GM18868 (cell line): ENCODE measurements at regions not wholly inside any gene's neighbourhood (a gene's known extent, or its start where the extent isn't known, plus 50 kb on each side); places are given as distances from the start of the nearest gene placed in this dataset.
"Not testable (repeated sequence)": the region's sequence is repeated elsewhere in the genome, so short reads cannot be mapped to it uniquely, and the experiment has no call there.

Source experiments
- ATAC-seq: cut with Tn5 transposase; IDR thresholded peaks from one replicate; pipeline ENCODE4 v1.9.1; 2021; ENCODE audit warnings: mild to moderate bottlenecking, moderate library complexity; ENCODE audit not compliant: unreplicated experiment

DNA sequence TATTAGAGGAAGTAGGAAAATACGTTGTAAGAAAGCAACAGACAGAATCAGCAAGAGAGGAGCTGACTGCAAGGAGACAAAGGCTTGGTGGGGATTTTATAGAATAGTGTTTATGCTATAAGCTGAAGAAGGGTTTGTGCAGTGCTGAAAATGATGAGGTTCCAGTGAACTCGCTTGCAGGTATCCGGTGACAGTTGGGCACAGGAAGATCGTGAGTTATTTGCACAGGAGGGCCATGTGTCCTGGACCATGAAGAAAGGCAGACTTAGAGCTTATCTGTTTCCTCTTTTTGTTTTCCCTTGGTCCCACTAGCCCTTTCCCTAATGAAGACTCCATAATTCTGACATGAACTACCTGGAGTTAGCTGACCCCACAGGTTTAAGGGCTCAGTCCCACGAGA, 61.4 kb downstream of the NXNL2 start:
- ATAC-seq = no peak

DNA sequence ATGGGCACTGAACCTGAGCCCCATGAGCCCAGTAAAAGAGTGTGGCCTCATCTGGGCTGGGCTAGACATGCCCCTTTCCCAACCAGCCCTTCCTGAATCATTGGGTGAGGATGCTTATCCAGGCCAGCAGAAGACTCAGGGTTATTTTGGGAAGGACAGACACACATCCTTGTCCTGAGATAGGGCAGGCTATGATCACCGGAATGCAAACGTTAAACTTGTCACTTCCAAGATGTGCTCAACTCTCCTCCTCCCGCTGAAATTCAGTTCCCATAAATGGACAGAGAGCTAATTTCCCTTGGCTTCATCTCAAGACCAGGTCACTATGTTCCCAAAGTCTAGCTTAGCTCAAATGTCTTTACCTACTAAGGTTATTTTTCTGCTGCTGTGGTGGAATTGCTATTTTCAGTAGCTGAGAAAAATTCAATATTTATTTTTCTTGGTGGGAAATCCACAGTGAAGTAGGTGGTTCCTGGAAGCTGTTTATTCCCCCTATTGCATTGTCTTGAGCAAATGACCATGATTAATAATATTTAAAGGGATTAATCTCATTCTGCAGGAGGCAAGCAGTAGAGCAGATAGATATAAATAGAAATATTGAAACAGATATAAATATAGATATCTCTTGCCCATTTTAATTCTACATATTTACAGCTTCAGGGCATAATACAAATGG, 70.0 kb downstream of the NXNL2 start:
- ATAC-seq = no peak

DNA sequence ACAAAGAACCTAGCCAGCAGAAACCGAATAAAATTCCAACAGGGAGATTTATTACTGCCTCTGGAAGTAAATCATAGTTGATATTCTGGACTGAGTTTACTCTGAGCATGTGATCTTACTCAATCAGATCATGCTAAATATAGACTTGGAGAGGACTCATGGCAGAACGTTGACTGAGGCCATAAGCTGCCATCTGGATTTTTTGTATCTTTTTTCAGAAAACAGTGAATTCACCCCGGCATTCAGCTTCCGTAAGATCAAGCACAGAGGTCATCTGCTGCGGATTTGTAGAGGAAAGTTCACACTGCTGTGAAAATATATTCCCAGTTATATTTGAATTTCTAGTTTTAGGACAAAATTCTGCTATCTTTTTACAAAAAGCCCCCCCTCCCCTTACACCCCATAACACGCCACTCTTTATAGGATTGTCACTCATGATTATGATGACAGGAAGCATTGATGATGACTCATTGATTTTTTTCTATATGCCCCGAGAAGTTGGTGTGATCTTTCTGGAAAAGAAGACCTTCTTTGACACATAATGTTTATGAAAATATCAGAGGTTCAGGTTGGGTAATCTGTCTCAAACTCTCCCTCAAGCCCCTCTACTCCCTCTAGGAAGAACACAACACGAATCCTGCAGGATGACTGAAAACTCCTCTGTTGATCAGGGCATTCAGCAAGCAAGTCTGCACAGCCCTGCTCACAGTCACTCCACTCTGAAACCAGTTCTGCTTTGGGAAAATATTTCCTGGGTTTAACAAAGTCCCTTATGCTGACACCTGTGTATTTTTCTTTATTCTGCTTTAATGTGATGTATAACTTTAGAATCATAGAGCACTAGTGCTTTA, 70.8 kb downstream of the NXNL2 start:
- no peak for ATAC-seq

DNA sequence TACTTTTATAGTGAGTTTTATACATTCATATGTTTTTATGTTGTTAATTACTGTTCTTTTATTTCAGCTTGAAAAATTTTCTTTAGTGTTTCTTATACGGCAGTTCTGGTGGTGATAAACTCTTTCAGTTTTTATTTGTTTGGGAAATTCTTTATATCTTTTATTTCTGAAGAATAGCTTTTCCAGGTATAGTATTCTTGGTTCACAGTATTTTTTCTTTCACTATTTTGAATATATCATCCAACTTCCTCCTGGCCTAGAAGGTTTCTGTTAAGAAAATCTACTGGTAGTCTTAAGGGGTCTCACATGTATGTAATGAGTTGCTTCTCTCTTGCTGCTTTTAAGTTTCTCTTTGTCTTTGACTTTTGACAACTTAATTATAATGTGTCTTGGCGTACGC, 79.4 kb downstream of the NXNL2 start:
- no peak for ATAC-seq

DNA sequence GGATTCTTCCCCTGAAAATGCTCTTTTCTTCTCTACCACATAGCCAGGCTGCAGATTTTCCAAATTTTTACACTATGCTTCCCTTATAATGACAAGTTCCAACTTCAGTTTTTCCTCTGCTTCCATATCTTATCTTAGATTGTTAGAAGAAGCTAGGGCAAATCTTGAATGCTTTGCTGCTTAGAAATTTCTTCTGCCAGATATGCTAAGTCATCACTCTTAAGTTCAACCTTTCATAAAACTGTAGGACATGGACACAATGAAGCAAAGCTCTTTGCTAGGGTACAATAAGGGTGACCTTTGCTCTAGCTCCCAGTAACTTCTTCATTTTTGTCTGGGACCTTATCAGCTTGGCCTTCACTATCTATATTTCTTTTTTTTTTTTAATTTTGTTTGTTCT, 88.7 kb downstream of the NXNL2 start:
- no peak for ATAC-seq

DNA sequence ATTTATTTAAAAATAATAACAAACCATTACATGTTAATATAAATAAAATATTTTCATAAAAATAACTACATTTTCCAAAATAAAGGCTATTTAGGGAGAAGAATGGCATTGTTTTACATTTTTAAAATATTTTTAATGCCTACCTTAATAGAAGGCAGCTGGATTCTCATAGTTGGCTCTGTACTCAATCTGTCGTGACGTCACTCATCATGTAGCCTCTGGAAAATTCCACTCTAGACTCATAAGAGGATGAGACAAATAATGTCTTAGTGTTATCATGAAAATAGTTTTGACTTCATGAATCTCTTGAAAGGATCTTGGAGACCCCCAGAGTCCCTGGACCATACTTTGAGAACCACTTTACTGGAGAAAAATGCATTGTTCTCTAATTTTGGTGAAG, 93.1 kb downstream of the NXNL2 start:
- ATAC-seq = no peak

DNA sequence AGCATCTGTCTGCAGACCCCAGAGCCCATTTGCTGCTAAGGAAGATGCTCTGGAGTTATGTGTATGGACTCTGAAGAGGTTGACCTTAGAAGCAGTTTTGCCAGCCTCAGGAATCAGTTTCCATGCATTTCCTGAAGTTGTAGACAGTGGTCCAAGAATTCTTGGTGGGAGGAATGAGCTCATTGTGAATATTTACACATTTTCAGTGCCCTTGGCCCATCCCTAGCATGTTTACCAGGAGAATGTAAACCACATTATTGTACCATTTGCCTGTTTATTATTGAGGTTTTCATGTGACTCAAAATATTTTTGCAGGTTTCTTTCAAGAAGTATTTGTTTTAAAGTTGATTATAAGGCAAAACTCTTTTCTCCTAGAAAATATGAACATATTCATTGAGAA, 93.8 kb downstream of the NXNL2 start:
- no peak for ATAC-seq

DNA sequence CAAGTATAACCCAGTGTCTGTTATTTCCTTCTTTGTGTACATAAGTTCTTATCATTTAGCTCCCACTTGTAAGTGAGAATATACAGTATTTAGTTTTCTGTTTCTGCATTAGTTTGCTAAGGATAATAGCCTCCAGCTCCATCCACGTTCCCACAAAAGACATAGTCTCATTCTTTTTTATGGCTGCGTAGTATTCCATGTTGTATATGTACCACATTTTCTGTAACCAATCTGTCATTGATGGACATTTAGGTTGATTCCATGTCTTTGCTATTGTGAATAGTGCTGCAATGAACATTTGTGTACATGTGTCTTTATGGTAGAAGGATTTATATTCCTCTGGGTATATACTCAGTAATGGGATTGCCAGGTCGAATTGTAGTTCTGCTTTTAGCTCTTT, 95.6 kb downstream of the NXNL2 start:
- ATAC-seq = not testable (repeated sequence)

DNA sequence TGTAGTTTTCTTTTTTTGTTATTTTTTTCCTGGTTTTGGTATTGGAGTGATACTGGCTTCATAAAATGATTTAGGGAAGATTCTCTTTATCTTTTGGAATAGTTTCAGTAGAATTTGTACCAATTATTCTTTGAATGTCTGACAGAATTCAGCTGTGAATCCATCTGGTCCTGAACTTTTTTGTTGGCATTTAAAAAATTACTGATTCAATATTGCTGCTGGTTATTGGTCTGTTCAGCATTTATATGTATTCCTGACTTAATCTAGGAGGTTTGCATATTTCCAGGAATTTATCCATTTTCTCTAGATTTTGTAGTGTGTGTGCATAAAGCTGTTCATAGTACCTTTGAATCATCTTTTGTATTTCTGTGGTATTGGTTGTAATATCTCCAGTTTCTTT, 100.2 kb downstream of the NXNL2 start:
- ATAC-seq = no peak

DNA sequence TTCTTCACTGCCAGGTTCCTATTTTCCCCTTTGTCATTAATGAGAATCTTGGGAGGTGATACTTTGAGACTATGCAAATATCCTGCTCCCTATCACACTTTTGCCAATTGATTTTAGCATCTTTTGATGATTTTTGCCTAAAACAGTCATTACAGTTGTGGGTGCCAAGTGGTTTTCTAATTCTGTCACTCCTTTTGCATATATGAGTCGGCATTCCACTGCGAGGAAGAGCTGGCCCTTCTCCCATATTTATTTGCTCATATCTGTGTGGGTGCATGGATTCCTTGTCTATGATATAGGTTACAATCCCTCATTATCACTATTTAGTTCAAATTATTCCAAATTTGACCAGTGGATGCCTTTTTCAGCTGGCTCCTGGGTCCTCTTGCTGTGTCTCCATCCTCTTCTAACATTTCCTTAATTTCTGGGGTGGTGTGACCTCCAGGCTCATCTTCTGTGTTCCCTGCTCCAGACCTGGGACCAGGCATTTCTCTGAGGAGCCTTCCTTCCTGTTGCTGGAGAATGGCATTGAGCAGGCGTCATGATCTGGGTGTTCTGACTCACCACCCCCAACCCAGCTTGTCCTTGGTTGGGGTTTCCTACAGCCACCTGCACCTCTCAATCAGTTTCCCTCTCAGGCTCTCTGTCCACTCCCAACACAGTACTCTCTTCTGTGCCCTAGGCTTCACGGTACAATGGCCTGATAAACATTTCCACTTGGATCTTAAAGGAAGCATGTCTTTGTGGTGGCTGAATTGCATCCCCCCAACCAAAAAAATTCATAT, 106.7 kb downstream of the NXNL2 start:
- ATAC-seq = no peak

DNA sequence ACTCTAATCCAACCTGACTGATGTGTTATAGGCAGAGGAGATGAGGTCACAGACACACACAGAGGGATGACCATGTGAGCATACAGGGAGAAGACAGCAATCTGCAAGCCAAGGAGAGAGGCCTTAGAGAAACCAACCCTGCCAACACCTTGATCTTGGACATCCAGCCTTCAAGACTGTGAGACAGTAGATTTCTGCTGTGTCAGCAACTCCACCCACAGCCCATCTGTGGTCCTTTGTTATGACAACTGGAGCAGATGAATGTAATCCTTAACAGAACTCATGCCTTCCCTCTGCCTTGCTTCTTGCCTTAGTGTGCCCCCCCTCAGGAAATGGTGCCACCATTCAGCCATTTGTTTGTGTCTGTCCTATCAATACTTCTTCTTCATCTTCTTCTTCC, 107.4 kb downstream of the NXNL2 start:
- no peak for ATAC-seq

DNA sequence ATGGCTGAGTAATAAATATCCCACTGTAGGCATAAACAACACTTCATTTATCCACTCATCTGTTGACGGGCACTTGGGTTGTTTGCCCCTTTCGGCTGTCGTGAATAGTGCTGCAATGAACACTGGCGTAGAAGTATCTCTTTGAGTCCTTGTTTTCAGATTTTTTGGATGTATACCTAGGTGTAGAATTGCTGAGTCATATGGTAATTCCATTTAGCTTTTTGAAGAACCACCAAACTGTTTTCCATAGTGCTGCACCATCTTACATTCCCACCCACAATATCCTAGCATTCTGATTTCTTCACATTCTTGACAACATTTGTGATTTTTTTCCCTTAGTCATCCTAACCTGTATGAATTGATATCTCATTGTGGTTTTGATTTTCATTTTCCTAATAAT, 109.0 kb downstream of the NXNL2 start:
- ATAC-seq = no peak

DNA sequence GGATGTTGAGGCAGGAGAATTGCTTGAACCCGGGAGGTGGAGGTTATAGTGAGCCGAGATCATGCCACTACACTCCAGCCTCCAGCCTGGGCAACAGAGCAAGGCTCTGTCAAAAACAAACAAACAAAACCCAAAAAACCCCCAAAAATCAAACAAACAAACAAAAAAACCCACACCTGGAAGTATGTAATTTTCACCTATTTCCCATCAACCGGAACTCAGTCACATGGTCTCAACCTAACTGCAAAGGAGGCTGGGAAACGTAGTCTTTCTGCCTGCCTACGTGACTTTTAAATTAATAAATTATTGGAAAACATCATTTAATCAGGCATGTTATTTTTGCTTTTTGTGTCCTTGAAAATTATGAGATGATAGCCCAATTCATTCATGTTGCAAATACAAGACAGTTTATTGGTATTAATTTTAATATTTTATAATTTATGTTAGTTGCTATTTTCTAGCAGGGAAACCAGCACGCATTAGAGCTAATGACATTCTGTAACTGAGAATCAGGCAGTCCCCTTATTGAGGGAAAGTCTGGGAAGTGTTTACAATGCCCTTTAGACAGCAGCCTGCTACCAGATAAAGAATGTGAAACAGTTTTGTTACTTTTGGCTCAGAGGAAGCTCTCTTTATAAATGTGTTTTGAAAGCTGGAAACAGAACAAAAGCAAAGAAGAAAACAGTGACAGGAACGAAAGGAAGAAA, 110.3 kb downstream of the NXNL2 start:
- ATAC-seq = no peak

DNA sequence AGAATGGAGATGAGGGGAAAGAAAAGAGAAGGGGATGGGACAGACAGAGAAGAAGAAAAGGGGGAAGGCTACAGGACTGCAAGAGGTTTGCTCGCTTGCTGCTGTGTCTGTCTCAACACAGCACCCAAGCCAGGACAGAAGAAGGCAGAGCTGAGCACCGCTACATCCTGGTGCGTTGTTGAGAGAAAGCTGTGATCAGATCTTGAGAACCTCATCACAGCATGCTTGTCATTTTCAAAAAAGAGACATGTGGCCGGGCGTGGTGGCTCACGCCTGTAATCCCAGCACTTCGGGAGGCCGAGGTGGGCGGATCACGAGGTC, 110.9 kb downstream of the NXNL2 start:
- no peak for ATAC-seq

DNA sequence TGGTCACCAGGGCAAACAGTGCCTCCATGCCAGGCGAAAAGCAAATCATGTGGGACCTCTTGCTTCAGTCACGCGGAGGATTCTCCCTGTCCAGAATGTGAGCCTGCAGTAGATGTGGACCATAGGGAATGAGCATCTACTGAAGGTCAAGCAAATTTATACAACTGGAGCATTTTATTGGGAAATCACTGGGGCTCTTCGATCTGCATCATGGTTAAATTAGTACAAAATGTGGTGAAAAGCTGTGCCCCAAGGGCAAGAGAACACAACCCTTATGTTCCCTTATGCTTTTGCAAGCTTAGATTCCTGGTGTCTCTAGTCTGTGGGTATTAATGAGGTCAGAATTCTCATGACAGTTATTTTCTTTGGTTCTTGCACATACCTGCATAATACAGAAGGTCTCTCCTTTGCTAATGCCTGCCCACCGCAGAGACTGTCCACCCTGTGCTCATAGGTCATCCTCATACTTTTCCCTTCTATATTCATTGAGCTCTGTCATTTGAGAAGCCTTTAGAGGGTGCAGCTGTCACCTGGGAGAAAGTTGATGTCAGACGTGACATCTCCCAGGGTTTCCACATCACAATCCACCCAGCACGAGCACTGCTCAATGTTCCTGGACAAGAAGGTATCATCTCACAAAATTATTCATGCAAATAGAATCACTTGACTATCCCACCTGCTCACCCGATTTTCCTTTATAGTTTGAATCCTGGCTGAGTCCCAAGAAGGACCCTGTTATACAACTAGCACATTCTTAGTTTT, 111.7 kb downstream of the NXNL2 start:
- ATAC-seq = no peak

DNA sequence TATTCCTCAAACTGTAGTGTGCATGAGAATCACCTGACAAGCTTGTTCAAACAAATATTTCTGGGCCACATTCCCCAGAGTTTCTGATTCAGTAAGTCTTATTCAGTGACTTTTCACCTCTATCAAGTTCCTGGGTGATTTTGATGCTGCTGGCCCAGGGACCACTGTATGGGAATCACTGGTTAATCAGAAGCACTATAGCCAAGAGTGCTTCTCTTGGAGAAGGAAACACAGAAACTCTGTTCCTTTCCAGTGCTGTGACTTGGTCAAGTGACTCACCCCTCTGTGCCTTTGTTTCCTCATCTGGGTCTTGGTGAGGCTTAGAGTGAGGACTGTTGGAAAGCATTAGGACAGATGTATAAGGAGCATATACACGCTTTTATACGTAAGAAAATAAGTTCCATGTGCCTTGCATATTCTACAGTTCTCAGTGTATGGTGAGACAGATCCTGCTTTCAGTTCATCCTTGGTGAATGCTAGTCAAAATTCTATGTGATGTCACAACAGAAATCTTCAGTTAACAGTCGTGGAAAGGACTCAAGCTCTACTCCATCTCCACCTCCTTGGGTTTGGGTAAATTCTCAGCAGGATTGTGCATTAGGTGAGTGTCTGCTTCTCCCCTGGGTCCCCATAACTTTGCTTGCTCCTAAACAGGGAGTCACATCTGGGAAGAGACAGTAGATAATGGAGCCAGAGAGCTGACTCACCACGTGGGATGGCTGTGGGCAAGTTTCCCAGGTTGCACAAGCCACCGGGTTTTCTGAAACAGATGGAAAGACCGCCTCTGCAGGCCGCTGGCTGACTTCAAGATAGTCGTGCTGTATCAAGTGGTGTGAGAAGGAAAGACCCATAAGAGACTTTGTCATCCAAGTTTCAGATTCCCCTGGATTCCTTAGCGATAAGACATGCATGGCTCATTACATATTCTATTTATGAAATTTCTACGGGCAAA, 117.0 kb downstream of the NXNL2 start:
- ATAC-seq = no peak

DNA sequence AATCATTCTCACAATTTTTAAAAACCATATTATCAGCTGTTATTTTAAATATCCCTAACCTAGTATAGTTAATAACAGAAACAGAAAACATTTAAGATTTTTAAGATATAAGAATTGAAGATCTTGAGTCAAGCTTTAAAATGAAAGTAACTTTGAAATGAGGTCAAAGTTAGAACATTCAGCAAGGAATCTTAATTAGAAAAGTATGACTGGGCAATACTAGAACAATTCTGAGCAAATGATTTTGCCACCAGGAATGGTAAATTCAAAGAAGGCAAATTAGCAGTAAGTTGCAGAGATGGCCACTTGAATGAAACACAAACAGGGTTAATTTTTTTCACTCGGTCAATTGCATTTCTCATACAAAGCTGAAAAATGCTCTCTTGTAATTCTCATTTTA, 117.9 kb downstream of the NXNL2 start:
- ATAC-seq = no peak

DNA sequence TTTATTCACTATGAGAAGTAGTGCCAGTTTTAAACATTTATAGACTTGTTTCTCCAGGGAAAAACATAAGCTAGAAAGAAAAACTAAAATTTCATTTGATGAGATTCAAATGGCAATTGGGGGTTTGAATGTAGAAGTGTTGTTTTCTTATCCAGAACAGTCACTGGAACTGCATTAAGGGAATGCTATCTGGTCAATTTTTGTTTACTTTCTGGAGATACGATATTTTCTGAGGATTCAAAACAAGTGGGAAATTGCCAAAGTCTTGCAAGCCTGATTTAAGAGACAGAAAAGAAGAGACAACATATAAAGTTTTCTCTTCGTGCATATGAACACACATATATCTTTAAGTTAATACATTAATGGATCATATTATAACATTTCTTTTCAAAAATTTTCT, 118.4 kb downstream of the NXNL2 start:
- ATAC-seq = no peak

DNA sequence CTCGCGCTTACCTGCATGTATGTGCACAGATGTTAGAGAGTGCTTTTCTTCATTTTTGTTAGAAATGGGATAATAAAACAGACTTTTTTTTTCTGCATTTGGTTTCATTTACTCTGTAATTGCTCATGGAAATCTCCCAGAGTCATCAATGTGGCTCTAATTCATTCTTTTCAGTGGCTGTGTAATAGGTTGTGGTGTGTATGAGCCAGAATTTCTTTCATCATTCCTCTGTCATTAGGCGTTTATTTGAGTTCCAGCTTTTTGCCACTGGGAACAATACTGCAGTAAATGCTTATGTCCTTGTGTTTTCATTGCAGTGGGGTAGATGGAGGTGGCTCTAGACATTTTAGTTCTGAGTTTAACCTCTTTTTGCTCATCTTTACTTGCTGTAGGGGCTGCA, 118.9 kb downstream of the NXNL2 start:
- no peak for ATAC-seq

DNA sequence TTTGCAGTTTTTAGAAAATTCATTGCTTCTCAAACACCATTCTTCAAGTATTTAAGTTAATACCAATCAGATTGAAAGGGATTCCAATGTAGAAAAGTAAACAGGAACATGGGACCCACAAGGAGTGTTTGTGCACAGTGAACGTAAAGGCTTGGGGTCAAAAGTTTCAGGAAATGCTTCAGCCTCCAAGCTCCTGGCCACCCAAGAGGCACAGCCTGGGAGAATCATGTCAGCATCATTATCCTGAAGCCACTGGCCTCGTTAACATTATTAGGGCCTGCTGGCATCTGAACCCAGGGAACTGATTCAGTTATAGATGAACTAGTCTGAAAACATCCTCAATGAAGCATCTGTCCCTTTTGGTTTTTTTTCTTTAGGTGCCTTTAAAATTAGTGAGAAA, 122.9 kb downstream of the NXNL2 start:
- ATAC-seq = no peak
